K562 (cell line): ENCODE measurements at regions not wholly inside any gene's neighbourhood (a gene's known extent, or its start where the extent isn't known, plus 50 kb on each side); places are given as distances from the start of the nearest gene placed in this dataset.

Experiments
- ATAC-seq: fragments of 200-7000 bp; cut with Tn5 transposase; 3 replicates; pipeline ENCODE4 v1.9.1; 2020; ENCODE audit warnings: moderate library complexity
- BruUV-seq: library from RNA; stranded (reverse); fragments of 400-500 nt; replicated peaks from 2 replicates; lab custom pipeline; 2021; lab: Mats Ljungman, UMichigan
- CTCF ChIA-PET: fragments of 300-600 bp; formaldehyde crosslinking; extraction: SDS; loops from one replicate; lab custom pipeline; 2021; ENCODE audit warnings: low intra/inter-chr PET ratio; lab: Yijun Ruan, JAX
- POLR2A ChIA-PET: fragments of 300-600, 350-650 bp; sonication (Branson Sonifier 250); formaldehyde crosslinking; extraction: SDS; loops from one replicate; lab custom pipeline; 2021; ENCODE audit warnings: antibody characterized with exemption, inconsistent platforms; lab: Yijun Ruan, JAX
- DNase-seq, 4 experiments: peaks; one replicate each; pipeline versions ENCODE4 v3.0.0 to v3.0.0-alpha.2; 2011 to 2018; ENCODE audit warnings: low spot score in 3 of 4, mixed read lengths in 3 of 4; ENCODE audit errors: extremely low read depth in 1 of 4
- FAIRE-seq: peaks from 2 replicates; lab custom pipeline; 2011; peaks lifted over from hg19 to GRCh38; lab: Jason Lieb, UNC
- H2AFZ ChIP-seq: 2 replicates; pipeline ENCODE4 v1.6.0; 2011; ENCODE audit warnings: low read depth, low read length, control low read depth, inconsistent platforms
- H3K27ac ChIP-seq: fragments of 200-600 bp; 3 replicates; pipeline ENCODE4 v1.8.0; 2011; ENCODE audit warnings: low read depth, mild to moderate bottlenecking, control low read depth, inconsistent platforms, low read length, moderate library complexity, mixed read lengths; ENCODE audit errors: extremely low read depth
- H3K27me3 ChIP-seq, 2 experiments: fragments of 300-600 bp in 1 of 2; 2 replicates in 1 of 2; 3 replicates in 1 of 2; pipeline versions ENCODE4 v1.6.0 to v1.8.0; 2011; ENCODE audit warnings: inconsistent platforms in 2 of 2, low read length in 2 of 2, mild to moderate bottlenecking in 1 of 2, mixed read lengths in 1 of 2, moderate library complexity in 1 of 2; ENCODE audit not compliant: control insufficient read depth in 2 of 2, insufficient read depth in 2 of 2
- H3K36me3 ChIP-seq: fragments of 300-600 bp; 3 replicates; pipeline ENCODE4 v1.8.0; 2011; ENCODE audit warnings: mild to moderate bottlenecking, low read length, inconsistent platforms; ENCODE audit not compliant: control insufficient read depth, insufficient read depth
- H3K4me1 ChIP-seq, 2 experiments: fragments of 200-600 bp in 1 of 2; replicated peaks in 1 of 2; 2 replicates in 1 of 2; 3 replicates in 1 of 2; pipeline versions ENCODE4 v1.5.1 to v1.8.0; 2011; ENCODE audit warnings: inconsistent platforms in 2 of 2, low read length in 2 of 2, mild to moderate bottlenecking in 1 of 2, mixed read lengths in 1 of 2, moderate library complexity in 1 of 2; ENCODE audit not compliant: control insufficient read depth in 2 of 2, insufficient read depth in 2 of 2
- H3K4me2 ChIP-seq: 2 replicates; pipeline ENCODE4 v1.6.1; 2011; ENCODE audit warnings: low read length, control low read depth, inconsistent platforms, mixed read lengths; ENCODE audit not compliant: insufficient read depth
- H3K4me3 ChIP-seq: fragments of 200-600 bp; sonication (generic), shearing (Covaris generic); 2 replicates; pipeline ENCODE4 v1.5.1; 2016; ENCODE audit warnings: control low read depth, inconsistent platforms
- H3K79me2 ChIP-seq: fragments of 200-600 bp; 3 replicates; pipeline ENCODE4 v1.8.0; 2011; ENCODE audit warnings: low read length, inconsistent platforms; ENCODE audit not compliant: control insufficient read depth, insufficient read depth
- H3K9ac ChIP-seq, 2 experiments: 2 replicates each; pipeline versions ENCODE4 v1.6.0 to v1.6.1; 2011; ENCODE audit warnings: low read depth in 2 of 2, low read length in 2 of 2, control low read depth in 1 of 2, inconsistent platforms in 1 of 2, mild to moderate bottlenecking in 1 of 2, mixed read lengths in 1 of 2; ENCODE audit not compliant: insufficient read depth in 1 of 2
- H3K9me1 ChIP-seq: one replicate; pipeline ENCODE4 v1.6.0; 2011; ENCODE audit warnings: inconsistent platforms, mild to moderate bottlenecking, low read length, moderate library complexity; ENCODE audit not compliant: control insufficient read depth, insufficient read depth
- H3K9me3 ChIP-seq: replicated peaks from 2 replicates; pipeline ENCODE4 v1.5.1; 2011; ENCODE audit warnings: low read depth, low read length, inconsistent platforms; ENCODE audit not compliant: control insufficient read depth, insufficient read depth
- H4K20me1 ChIP-seq: replicated peaks from 2 replicates; pipeline ENCODE4 v1.6.1; 2011; ENCODE audit warnings: low read length, inconsistent platforms, mixed read lengths; ENCODE audit not compliant: control insufficient read depth, insufficient read depth
- ARID3B ChIP-seq: fragments of 250-450 bp; sonication (Bioruptor Pico); IDR thresholded peaks from 2 replicates; pipeline ENCODE4 v1.4.0; 2020; ENCODE audit warnings: borderline replicate concordance
- HDAC6 ChIP-seq: IDR thresholded peaks from 2 replicates; pipeline ENCODE4 v1.6.1; 2012; ENCODE audit warnings: low read depth, mild to moderate bottlenecking, control low read depth, inconsistent platforms, low read length, moderate library complexity
- NFXL1 ChIP-seq: fragments of 450-650 bp; formaldehyde crosslinking; IDR thresholded peaks from 2 replicates; pipeline ENCODE4 v1.4.0; 2021; ENCODE audit warnings: mild to moderate bottlenecking
- ZBTB40 ChIP-seq, 2 experiments: fragments of 450-650 bp in 1 of 2; sonication (generic) in 1 of 2; formaldehyde crosslinking in 1 of 2; IDR thresholded peaks; 2 replicates each; pipeline versions ENCODE4 v1.7.1 to v1.9.0; 2016 to 2022; ENCODE audit warnings: inconsistent platforms in 1 of 2, mild to moderate bottlenecking in 1 of 2, missing genetic modification reagents in 1 of 2
- ZKSCAN1 ChIP-seq: fragments of 150-350 bp; IDR thresholded peaks from 2 replicates; pipeline ENCODE4 v1.6.1; 2016; ENCODE audit warnings: low read depth, low read length
- ZNF174 ChIP-seq: fragments of 250-450 bp; sonication (Bioruptor Pico); IDR thresholded peaks from 2 replicates; pipeline ENCODE4 v1.4.0; 2020; ENCODE audit warnings: mild to moderate bottlenecking
- ZNF449 ChIP-seq: fragments of 250-450 bp; sonication (Bioruptor Pico); IDR thresholded peaks from 2 replicates; pipeline ENCODE4 v1.8.0; 2022; ENCODE audit warnings: moderate library complexity, mild to moderate bottlenecking, inconsistent platforms
- WGBS: fragments of 100-300 bp; shearing (Covaris generic); methylation state at CpG from one replicate; pipeline ENCODE4 v1.1.6; 2016; ENCODE audit warnings: low coverage, mixed read lengths; ENCODE audit not compliant: insufficient coverage; ENCODE audit errors: missing lambda C conversion rate; 5-methylcytosine and 5-hydroxymethylcytosine counted together
- in situ Hi-C: fragments of 300-500 bp; cut with MboI; formaldehyde crosslinking; loops from 4 replicates; pipeline ENCODE4 v1.15.0; 2018; ENCODE audit warnings: inconsistent platforms, mixed read lengths
- intact Hi-C: fragments of 100-400 bp; cut with micrococcal nuclease; formaldehyde crosslinking; loops from 2 replicates; pipeline ENCODE4 v1.14.2; 2022

GRCh38 chr3:102069211-102069662 lies 219.9 kb downstream of the NFKBIZ start:
- no peak overlapping the region for H3K27ac ChIP-seq
- H3K27me3 ChIP-seq = no peaks in the 10 kb centered on the region
- no TSS peak for BruUV-seq
- intact Hi-C loops (no loop called here), in situ Hi-C loops (no loop called here)
- no peak overlapping the region for H3K4me2 ChIP-seq
- no peak for ATAC-seq
- FAIRE-seq = no peak
- no peak overlapping the region for H2AFZ ChIP-seq
- H3K9me3 ChIP-seq = no peaks in the 10 kb centered on the region
- DNase-seq = no peak
- H3K79me2 ChIP-seq = no peaks in the 10 kb centered on the region
- H3K4me1 ChIP-seq = no peaks in the 10 kb centered on the region
- no peaks in the 10 kb centered on the region for H3K36me3 ChIP-seq
- POLR2A ChIA-PET = no interaction called here
- no peak overlapping the region for H3K4me3 ChIP-seq
- no peak overlapping the region for H3K9ac ChIP-seq
- WGBS = no CpG with 5 or more reads among the region's 1 CpG
- H3K9me1 ChIP-seq = no peaks in the 10 kb centered on the region
- no peaks in the 10 kb centered on the region for H4K20me1 ChIP-seq
- CTCF ChIA-PET = no interaction called here
- TF ChIP-seq ZNF174 (CRISPR knock-in tag) = no peak
- no peak for TF ChIP-seq NFXL1 (CRISPR knock-in tag)
- no peak for TF ChIP-seq ZNF449
- TF ChIP-seq ZKSCAN1 = no peak
- TF ChIP-seq HDAC6 = no peak
- TF ChIP-seq ZBTB40 (IDR thresholded peaks at IDR 0.05) = no peak
- TF ChIP-seq ZBTB40 (CRISPR knock-in tag; IDR thresholded peaks at IDR 0.05) = no peak
- no peak for TF ChIP-seq ARID3B (CRISPR knock-in tag)
